ENCODE measurements at regions not wholly inside any gene's neighbourhood (a gene's known extent, or its start where the extent isn't known, plus 50 kb on each side); places are given as distances from the start of the nearest gene placed in this dataset.

- TF ChIP-seq CTCF (conservative IDR thresholded peaks at IDR 0.05; ENCODE audit: low read length) (no peak), EZH2phosphoT487 (IDR thresholded peaks at IDR 0.05; ENCODE audit: borderline replicate concordance, low read depth, low read length) (no peak)
These were observed 53.7 kb upstream of the TANC2 start for GRCh38 chr17:62912363-62912762.
